ENCODE measurements at regions not wholly inside any gene's neighbourhood (a gene's known extent, or its start where the extent isn't known, plus 50 kb on each side); places are given as distances from the start of the nearest gene placed in this dataset.

DNA sequence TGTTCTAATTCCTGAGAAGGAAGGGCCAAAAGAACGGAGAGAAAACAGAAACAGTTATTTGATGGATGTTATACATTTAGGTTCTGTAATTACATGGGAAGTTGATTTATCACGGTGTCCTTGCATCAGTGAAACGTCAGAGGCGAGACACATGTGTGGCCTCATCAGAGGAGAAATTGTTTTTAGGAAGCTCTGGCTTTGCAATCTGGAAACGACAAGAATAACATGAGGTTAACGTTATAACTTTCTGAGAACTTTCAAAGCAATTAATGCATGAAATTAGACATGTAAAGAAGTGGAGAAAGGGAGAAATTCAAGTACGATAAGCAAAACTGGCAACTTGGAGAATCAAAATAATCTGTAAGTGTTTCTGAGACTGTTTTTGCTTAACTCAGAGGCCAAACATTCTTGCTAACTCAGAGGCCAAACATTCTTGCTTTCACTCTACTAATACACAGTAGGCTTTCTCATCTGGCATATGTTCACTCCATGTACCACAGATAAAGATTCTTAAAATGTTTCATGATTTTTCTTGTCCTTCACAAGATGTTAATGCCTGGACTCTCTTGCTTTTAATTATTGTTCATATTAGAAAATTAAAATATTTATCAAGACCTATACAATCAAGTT lies 933.0 kb downstream of the TLE4 start (continued):
- TF ChIP-seq, protein P1, sequence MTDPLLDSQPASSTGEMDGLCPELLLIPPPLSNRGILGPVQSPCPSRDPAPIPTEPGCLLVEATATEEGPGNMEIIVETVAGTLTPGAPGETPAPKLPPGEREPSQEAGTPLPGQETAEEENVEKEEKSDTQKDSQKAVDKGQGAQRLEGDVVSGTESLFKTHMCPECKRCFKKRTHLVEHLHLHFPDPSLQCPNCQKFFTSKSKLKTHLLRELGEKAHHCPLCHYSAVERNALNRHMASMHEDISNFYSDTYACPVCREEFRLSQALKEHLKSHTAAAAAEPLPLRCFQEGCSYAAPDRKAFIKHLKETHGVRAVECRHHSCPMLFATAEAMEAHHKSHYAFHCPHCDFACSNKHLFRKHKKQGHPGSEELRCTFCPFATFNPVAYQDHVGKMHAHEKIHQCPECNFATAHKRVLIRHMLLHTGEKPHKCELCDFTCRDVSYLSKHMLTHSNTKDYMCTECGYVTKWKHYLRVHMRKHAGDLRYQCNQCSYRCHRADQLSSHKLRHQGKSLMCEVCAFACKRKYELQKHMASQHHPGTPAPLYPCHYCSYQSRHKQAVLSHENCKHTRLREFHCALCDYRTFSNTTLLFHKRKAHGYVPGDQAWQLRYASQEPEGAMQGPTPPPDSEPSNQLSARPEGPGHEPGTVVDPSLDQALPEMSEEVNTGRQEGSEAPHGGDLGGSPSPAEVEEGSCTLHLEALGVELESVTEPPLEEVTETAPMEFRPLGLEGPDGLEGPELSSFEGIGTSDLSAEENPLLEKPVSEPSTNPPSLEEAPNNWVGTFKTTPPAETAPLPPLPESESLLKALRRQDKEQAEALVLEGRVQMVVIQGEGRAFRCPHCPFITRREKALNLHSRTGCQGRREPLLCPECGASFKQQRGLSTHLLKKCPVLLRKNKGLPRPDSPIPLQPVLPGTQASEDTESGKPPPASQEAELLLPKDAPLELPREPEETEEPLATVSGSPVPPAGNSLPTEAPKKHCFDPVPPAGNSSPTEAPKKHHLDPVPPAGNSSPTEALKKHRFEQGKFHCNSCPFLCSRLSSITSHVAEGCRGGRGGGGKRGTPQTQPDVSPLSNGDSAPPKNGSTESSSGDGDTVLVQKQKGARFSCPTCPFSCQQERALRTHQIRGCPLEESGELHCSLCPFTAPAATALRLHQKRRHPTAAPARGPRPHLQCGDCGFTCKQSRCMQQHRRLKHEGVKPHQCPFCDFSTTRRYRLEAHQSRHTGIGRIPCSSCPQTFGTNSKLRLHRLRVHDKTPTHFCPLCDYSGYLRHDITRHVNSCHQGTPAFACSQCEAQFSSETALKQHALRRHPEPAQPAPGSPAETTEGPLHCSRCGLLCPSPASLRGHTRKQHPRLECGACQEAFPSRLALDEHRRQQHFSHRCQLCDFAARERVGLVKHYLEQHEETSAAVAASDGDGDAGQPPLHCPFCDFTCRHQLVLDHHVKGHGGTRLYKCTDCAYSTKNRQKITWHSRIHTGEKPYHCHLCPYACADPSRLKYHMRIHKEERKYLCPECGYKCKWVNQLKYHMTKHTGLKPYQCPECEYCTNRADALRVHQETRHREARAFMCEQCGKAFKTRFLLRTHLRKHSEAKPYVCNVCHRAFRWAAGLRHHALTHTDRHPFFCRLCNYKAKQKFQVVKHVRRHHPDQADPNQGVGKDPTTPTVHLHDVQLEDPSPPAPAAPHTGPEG (CRISPR knock-in tag; IDR thresholded peaks at IDR 0.05), result no peak
- TF ChIP-seq MTF1 (CRISPR knock-in tag; IDR thresholded peaks at IDR 0.05) (no peak), ZNF10 (CRISPR knock-in tag; IDR thresholded peaks at IDR 0.05; ENCODE audit: borderline replicate concordance, low read depth) (no peak), U2AF1 (optimal IDR thresholded peaks at IDR 0.05; ENCODE audit: low read depth, low read length) (no peak), CBX1 (IDR thresholded peaks at IDR 0.05; ENCODE audit: low read depth) (no peak)

DNA sequence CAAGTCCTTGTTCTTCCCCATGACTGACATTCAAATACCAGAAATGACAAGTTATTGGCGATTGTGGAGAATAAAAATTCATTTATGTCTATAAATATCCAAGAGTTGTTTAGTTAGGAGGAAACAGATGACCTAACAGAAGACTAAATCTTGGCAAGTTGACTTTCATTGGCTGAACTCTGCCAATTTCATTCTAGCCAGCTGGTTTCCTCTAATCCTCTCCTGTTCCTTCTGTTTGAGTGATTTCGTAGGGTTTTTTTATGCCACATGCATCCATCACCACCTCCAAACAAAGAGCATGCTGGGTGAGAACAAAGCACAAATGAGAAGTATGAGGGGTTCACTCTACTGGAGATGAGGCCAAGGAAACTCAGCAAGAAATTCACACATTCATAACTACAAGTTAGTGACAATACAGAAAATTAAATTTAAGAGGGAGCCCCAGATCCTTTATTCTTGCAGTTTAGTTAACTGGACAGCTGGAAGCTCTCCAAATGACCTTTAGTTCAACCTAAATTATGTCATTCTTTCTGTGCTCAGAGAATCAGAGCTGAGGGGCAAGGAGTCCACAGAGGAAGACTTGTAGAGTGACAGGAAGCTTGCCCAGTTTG lies 932.0 kb downstream of the TLE4 start:
- Histone ChIP-seq H3K9ac (ENCODE audit: insufficient read depth, low read depth, low read length) (no peak overlapping the region), H3K36me3 (replicated peaks in 1 of 2; ENCODE audit: control insufficient read depth in 1 of 2, insufficient read depth in 2 of 2, low read length in 2 of 2) (no peaks in the 10 kb centered on the region), H3K79me2 (ENCODE audit: insufficient read depth, low read length) (no peaks in the 10 kb centered on the region), H3K4me3 (replicated peaks in 1 of 3; ENCODE audit: insufficient read depth in 1 of 3, low read depth in 2 of 3, low read length in 3 of 3) (no peak overlapping the region), H3K27ac (ENCODE audit: extremely low read length, insufficient read depth, low read length) (no peak overlapping the region), H3K4me1 (ENCODE audit: insufficient read depth, low read length) (no peaks in the 10 kb centered on the region), H3K4me2 (ENCODE audit: low read depth, low read length) (no peak overlapping the region), H3K27me3 (ENCODE audit: control insufficient read depth in 1 of 2, insufficient read depth in 2 of 2, low read length in 2 of 2) (no peaks in the 10 kb centered on the region), H4K20me1 (ENCODE audit: insufficient read depth, low read length) (no peaks in the 10 kb centered on the region), H3K9me3 (ENCODE audit: low read length) (peaks cover 34% of the 10 kb centered on the region), H2AFZ (ENCODE audit: low read length) (no peak overlapping the region)
- no peak for DNase-seq (ENCODE audit: low spot score)
- no peak for FAIRE-seq
- intact Hi-C loops (cut with micrococcal nuclease; ENCODE audit: unreplicated experiment), result no loop called here
- ATAC-seq, result no peak
- no TSS peak for BruUV-seq (replicated peaks)
- POLR2A ChIA-PET, result no interaction called here
- CTCF ChIA-PET (ENCODE audit: low intra/inter-chr PET ratio, low total read pairs), result no interaction called here
- in situ Hi-C loops (cut with HindIII; ENCODE audit: extremely low pct_ligation_motif_present, low pct_unique_long_range_greater_than_20kb), result no loop called here
- WGBS (ENCODE audit: low lambda C conversion rate), result 2% methylated on average over 2 of the region's 2 CpGs
- TF ChIP-seq RBFOX2 (IDR thresholded peaks at IDR 0.05; ENCODE audit: low read depth, low read length), result no peak
- no peak for TF ChIP-seq ZMYM2 (CRISPR knock-in tag; IDR thresholded peaks at IDR 0.05)
- TF ChIP-seq ZFYVE20 (CRISPR knock-in tag; IDR thresholded peaks at IDR 0.05; ENCODE audit: borderline replicate concordance, low read depth), result no peak
- TF ChIP-seq TARDBP (CRISPR knock-in tag; IDR thresholded peaks at IDR 0.05), result no peak
- TF ChIP-seq ZNF296 (CRISPR knock-in tag; conservative IDR thresholded peaks at IDR 0.05), result no peak
- no peak for TF ChIP-seq ZNF205 (CRISPR knock-in tag; IDR thresholded peaks at IDR 0.05)
- no peak for TF ChIP-seq ZNF891 (CRISPR knock-in tag; IDR thresholded peaks at IDR 0.05)
- TF ChIP-seq, protein P2, sequence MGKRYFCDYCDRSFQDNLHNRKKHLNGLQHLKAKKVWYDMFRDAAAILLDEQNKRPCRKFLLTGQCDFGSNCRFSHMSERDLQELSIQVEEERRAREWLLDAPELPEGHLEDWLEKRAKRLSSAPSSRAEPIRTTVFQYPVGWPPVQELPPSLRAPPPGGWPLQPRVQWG (CRISPR knock-in tag; IDR thresholded peaks at IDR 0.05; ENCODE audit: borderline replicate concordance, low read depth), result no peak
